Neuronal stem cell (in vitro differentiated cells): ENCODE measurements at regions not wholly inside any gene's neighbourhood (a gene's known extent, or its start where the extent isn't known, plus 50 kb on each side); places are given as distances from the start of the nearest gene placed in this dataset.

ENCODE experiments used
- DNase-seq: peaks from one replicate; pipeline ENCODE4 v3.0.0-alpha.2; 2013; ENCODE audit warnings: low spot score
- H2AFZ ChIP-seq: one replicate; pipeline ENCODE4 v1.6.1; 2013; ENCODE audit warnings: mild to moderate bottlenecking, low read length, inconsistent platforms
- H2AK5ac ChIP-seq: 2 replicates; pipeline ENCODE4 v1.6.1; 2013; ENCODE audit warnings: low read depth, mild to moderate bottlenecking, inconsistent platforms, low read length, moderate library complexity, mixed read lengths
- H2BK120ac ChIP-seq: 2 replicates; pipeline ENCODE4 v1.6.1; 2013; ENCODE audit warnings: low read depth, mild to moderate bottlenecking, inconsistent platforms, low read length, moderate library complexity, mixed read lengths
- H2BK12ac ChIP-seq: one replicate; pipeline ENCODE4 v1.6.1; 2013; ENCODE audit warnings: low read length, inconsistent platforms
- H2BK15ac ChIP-seq: 2 replicates; pipeline ENCODE4 v1.6.1; 2013; ENCODE audit warnings: mild to moderate bottlenecking, low read length, inconsistent platforms, mixed read lengths
- H2BK5ac ChIP-seq: one replicate; pipeline ENCODE4 v1.6.1; 2013; ENCODE audit warnings: inconsistent platforms, mild to moderate bottlenecking, low read length, moderate library complexity
- H3K14ac ChIP-seq: one replicate; pipeline ENCODE4 v1.6.1; 2013; ENCODE audit warnings: low read length, inconsistent platforms
- H3K18ac ChIP-seq: 2 replicates; pipeline ENCODE4 v1.6.1; 2013; ENCODE audit warnings: low read length, inconsistent platforms
- H3K23ac ChIP-seq: 2 replicates; pipeline ENCODE4 v1.6.1; 2013; ENCODE audit warnings: low read depth, mild to moderate bottlenecking, mixed read lengths, low read length, inconsistent platforms; ENCODE audit not compliant: poor library complexity
- H3K27ac ChIP-seq: replicated peaks from 3 replicates; pipeline ENCODE4 v1.5.1; 2013; ENCODE audit warnings: low read length, inconsistent platforms
- H3K27me3 ChIP-seq, 3 experiments: 2 replicates each; pipeline ENCODE4 v1.6.1; 2013; ENCODE audit warnings: low read length in 3 of 3, mild to moderate bottlenecking in 2 of 3, inconsistent platforms in 1 of 3, low read depth in 1 of 3, mixed read lengths in 1 of 3, moderate library complexity in 1 of 3; ENCODE audit not compliant: control insufficient read depth in 3 of 3, insufficient read depth in 3 of 3
- H3K36me3 ChIP-seq, 2 donors: replicated peaks in 1 of 2; 2 replicates each; pipeline ENCODE4 v1.6.1; 2013; ENCODE audit warnings: low read length in 2 of 2; ENCODE audit not compliant: control insufficient read depth in 2 of 2, insufficient read depth in 2 of 2
- H3K4ac ChIP-seq: 2 replicates; pipeline ENCODE4 v1.6.1; 2013; ENCODE audit warnings: inconsistent platforms, mild to moderate bottlenecking, low read length, moderate library complexity
- H3K4me1 ChIP-seq, 2 donors: 1 replicate in 1 of 2; 2 replicates in 1 of 2; pipeline ENCODE4 v1.6.1; 2013; ENCODE audit warnings: low read length in 2 of 2, low read depth in 1 of 2; ENCODE audit not compliant: control insufficient read depth in 2 of 2, insufficient read depth in 1 of 2
- H3K4me2 ChIP-seq: one replicate; pipeline ENCODE4 v1.6.1; 2013; ENCODE audit warnings: mild to moderate bottlenecking, low read length, inconsistent platforms; ENCODE audit not compliant: insufficient read depth, poor library complexity, severe bottlenecking
- H3K4me3 ChIP-seq, 2 donors: 2 replicates each; pipeline ENCODE4 v1.5.1; 2013; ENCODE audit warnings: low read length in 2 of 2, mild to moderate bottlenecking in 2 of 2, inconsistent platforms in 1 of 2, moderate library complexity in 1 of 2
- H3K79me1 ChIP-seq: one replicate; pipeline ENCODE4 v1.6.1; 2013; ENCODE audit warnings: low read depth, mild to moderate bottlenecking, inconsistent platforms, low read length, moderate library complexity
- H3K9ac ChIP-seq: one replicate; pipeline ENCODE4 v1.6.1; 2013; ENCODE audit warnings: mild to moderate bottlenecking, low read depth, low read length, inconsistent platforms; ENCODE audit not compliant: poor library complexity
- H3K9me3 ChIP-seq, 2 donors: replicated peaks in 1 of 2; 2 replicates each; pipeline versions ENCODE3 to v1.6.1; 2013; ENCODE audit warnings: low read length in 2 of 2, mild to moderate bottlenecking in 2 of 2, inconsistent platforms in 1 of 2, low read depth in 1 of 2, mixed read lengths in 1 of 2, moderate library complexity in 1 of 2; ENCODE audit not compliant: control insufficient read depth in 2 of 2, insufficient read depth in 1 of 2
- H4K8ac ChIP-seq: one replicate; pipeline ENCODE4 v1.6.1; 2013; ENCODE audit warnings: low read depth, mild to moderate bottlenecking, inconsistent platforms, low read length, moderate library complexity
- H4K91ac ChIP-seq: one replicate; pipeline ENCODE4 v1.6.1; 2013; ENCODE audit warnings: low read length, low read depth, mild to moderate bottlenecking, inconsistent platforms; ENCODE audit not compliant: poor library complexity
- WGBS, 2 donors: extraction: QIAGEN DNeasy Blood & Tissue Kit; methylation state at CpG; one replicate each; pipeline ENCODE4 v1.1.7; 2013; ENCODE audit warnings: missing lambda C conversion rate in 2 of 2, mixed read lengths in 1 of 2; ENCODE audit not compliant: insufficient read length in 2 of 2, insufficient replicate concordance in 1 of 2; ENCODE audit errors: extremely low coverage in 2 of 2; 5-methylcytosine and 5-hydroxymethylcytosine counted together

DNA sequence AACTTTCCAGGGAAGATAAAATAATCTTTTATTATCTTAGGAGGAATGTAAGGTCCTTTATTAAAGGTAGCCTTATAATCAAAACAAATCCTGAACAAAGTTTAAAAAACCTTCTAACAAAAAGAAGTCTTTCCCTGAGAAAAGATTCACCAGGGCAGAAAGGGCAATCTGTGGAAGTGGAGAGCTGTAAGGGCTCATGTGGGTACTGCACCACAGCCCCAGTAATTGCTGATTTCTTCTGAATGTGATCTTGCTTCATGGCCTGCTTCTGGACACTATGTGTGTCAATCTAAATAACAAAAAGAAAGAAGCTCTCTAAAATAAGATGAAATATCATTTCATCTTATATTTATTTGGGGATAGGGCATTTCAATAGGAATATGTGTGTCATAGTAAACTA lies 1501.6 kb downstream of the OTOL1 start:
- Histone ChIP-seq H2BK15ac (no peak overlapping the region), H3K79me1 (no peaks in the 10 kb centered on the region), H2AFZ (peak overlapping the region; percentile 49), H4K91ac (no peak overlapping the region), H2BK120ac (no peak overlapping the region), H3K18ac (no peak overlapping the region), H3K4me2 (no peak overlapping the region), H3K27ac (no peak overlapping the region), H3K4me1 (peaks cover 0 to 4% of the 10 kb centered on the region in 2 donors), H3K14ac (no peak overlapping the region), H4K8ac (no peak overlapping the region), H2BK12ac (no peak overlapping the region), H3K23ac (no peak overlapping the region), H3K9me3 (peaks cover 0 to 12% of the 10 kb centered on the region in 2 donors), H3K9ac (no peak overlapping the region), H3K4ac (no peak overlapping the region), H3K36me3 (no peaks in the 10 kb centered on the region), H3K27me3 (no peaks in the 10 kb centered on the region), H2AK5ac (no peak overlapping the region), H2BK5ac (no peak overlapping the region), H3K4me3 (no peak overlapping the region)
- DNase-seq = no peak

DNA sequence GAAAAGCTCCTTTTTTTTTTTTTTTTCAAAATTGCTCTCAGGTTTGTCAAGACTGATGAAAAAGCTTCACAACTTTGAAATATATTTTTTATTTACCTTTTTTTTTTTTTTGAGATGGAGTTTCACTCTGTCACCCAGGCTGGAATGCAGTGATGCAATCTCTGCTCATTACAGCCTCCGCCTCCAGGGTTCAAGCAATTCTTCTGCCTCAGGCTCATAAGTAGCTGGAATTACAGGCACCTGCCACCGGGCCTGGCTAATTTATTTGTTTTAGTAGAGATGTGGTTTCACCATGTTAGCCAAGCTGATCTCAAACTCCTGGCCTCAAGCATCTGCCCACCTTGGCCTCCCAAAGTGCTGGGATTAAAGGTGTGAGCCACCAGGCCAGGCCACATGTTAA lies 1515.0 kb downstream of the OTOL1 start:
- Histone ChIP-seq H3K4me1 (no peaks in the 10 kb centered on the region), H2BK5ac (no peak overlapping the region), H3K4ac (no peak overlapping the region), H3K9me3 (no peaks in the 10 kb centered on the region), H4K8ac (no peak overlapping the region), H3K14ac (no peak overlapping the region), H3K27ac (no peak overlapping the region), H3K27me3 (no peaks in the 10 kb centered on the region), H2AFZ (no peak overlapping the region), H2BK12ac (no peak overlapping the region), H3K23ac (no peak overlapping the region), H2AK5ac (no peak overlapping the region), H4K91ac (no peak overlapping the region), H3K4me3 (no peak overlapping the region), H3K36me3 (no peaks in the 10 kb centered on the region), H2BK15ac (no peak overlapping the region), H3K4me2 (no peak overlapping the region), H3K18ac (no peak overlapping the region), H3K9ac (no peak overlapping the region), H3K79me1 (no peaks in the 10 kb centered on the region), H2BK120ac (no peak overlapping the region)
- DNase-seq = no peak
- WGBS, 2 donors = no CpG with 5 or more reads among the region's 2 CpGs

DNA sequence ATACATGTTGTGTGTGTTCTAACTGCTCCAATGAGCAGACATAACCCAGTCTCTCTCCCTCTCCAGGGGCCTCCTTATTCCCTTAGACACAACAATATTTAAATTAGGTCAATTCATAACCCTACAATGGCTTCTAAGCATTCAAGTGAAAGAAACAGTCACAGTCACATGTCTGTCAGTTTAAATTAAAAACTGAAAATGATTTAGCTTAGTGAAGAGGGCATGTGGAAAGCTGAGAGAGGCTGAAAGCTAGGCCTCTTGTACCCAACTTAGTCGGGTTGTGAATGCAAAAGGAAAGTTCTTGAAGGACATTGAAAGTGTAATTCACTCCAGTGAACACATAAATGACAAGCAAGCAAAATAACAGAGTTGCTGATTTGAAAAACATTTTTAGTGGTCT lies 1519.6 kb downstream of the OTOL1 start:
- H4K8ac ChIP-seq = no peak overlapping the region
- no peaks in the 10 kb centered on the region for H3K4me1 ChIP-seq
- no peak overlapping the region for H4K91ac ChIP-seq
- WGBS, 2 donors = no CpG with 5 or more reads among the region's 1 CpG
- H3K27ac ChIP-seq = no peak overlapping the region
- H3K14ac ChIP-seq = no peak overlapping the region
- H2BK15ac ChIP-seq = no peak overlapping the region
- H3K9ac ChIP-seq = no peak overlapping the region
- no peaks in the 10 kb centered on the region for H3K79me1 ChIP-seq
- no peak overlapping the region for H3K23ac ChIP-seq
- peak overlapping the region; percentile 34 for H2AFZ ChIP-seq
- H3K4me2 ChIP-seq = no peak overlapping the region
- H3K27me3 ChIP-seq = no peaks in the 10 kb centered on the region
- H3K4me3 ChIP-seq = no peak overlapping the region
- H3K9me3 ChIP-seq = peaks cover 0 to 13% of the 10 kb centered on the region in 2 donors
- H2BK120ac ChIP-seq = no peak overlapping the region
- no peak overlapping the region for H2AK5ac ChIP-seq
- DNase-seq = no peak
- no peak overlapping the region for H3K18ac ChIP-seq
- no peak overlapping the region for H3K4ac ChIP-seq
- no peaks in the 10 kb centered on the region for H3K36me3 ChIP-seq
- no peak overlapping the region for H2BK12ac ChIP-seq
- H2BK5ac ChIP-seq = no peak overlapping the region

DNA sequence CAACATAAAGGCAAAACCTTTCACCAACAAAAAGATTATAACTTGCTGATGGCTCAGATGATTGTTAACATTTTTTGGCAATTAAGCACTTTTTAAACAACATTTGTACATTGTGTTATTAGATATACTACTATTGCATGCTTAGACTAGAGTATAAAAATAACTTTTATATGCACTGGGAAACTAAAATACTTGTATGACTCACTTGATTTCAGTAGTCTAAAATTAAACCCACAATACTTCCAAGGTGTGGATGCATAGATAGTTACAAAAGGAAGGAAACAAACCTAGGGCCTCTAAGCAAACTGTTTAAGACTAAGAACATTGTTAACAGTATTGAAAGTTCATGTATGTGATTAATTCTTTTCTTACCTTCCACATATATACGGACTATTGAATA lies 1521.5 kb downstream of the OTOL1 start:
- no peak overlapping the region for H3K18ac ChIP-seq
- no peak overlapping the region for H2BK5ac ChIP-seq
- no peak overlapping the region for H4K8ac ChIP-seq
- no CpG with 5 or more reads among the region's 1 CpG for WGBS, 2 donors
- H3K4me3 ChIP-seq = no peak overlapping the region
- no peak for DNase-seq
- no peak overlapping the region for H3K4ac ChIP-seq
- no peak overlapping the region for H3K9ac ChIP-seq
- no peak overlapping the region for H3K27ac ChIP-seq
- no peaks in the 10 kb centered on the region for H3K36me3 ChIP-seq
- no peaks in the 10 kb centered on the region for H3K4me1 ChIP-seq
- no peak overlapping the region for H2BK12ac ChIP-seq
- H3K14ac ChIP-seq = no peak overlapping the region
- H3K23ac ChIP-seq = no peak overlapping the region
- no peak overlapping the region for H2AK5ac ChIP-seq
- H3K4me2 ChIP-seq = no peak overlapping the region
- no peak overlapping the region for H4K91ac ChIP-seq
- H2BK120ac ChIP-seq = no peak overlapping the region
- H2BK15ac ChIP-seq = no peak overlapping the region
- no peaks in the 10 kb centered on the region for H3K79me1 ChIP-seq
- no peaks in the 10 kb centered on the region for H3K27me3 ChIP-seq
- H3K9me3 ChIP-seq = peaks cover 0 to 13% of the 10 kb centered on the region in 2 donors
- H2AFZ ChIP-seq = no peak overlapping the region
